Stimulated activated CD8-positive, alpha-beta memory T cell treated with anti-CD3 and anti-CD28 coated beads, Interleukin-7, amount 100 ng/mL, for 4 hours (primary cell): ENCODE measurements at regions not wholly inside any gene's neighbourhood (a gene's known extent, or its start where the extent isn't known, plus 50 kb on each side); places are given as distances from the start of the nearest gene placed in this dataset.
"Not testable (repeated sequence)": the region's sequence is repeated elsewhere in the genome, so short reads cannot be mapped to it uniquely, and the experiment has no call there.

Experiments
- DNase-seq, 2 donors: peaks; one replicate each; pipeline ENCODE4 v3.0.0-alpha.2; 2020; ENCODE audit warnings: low read depth in 2 of 2

DNA sequence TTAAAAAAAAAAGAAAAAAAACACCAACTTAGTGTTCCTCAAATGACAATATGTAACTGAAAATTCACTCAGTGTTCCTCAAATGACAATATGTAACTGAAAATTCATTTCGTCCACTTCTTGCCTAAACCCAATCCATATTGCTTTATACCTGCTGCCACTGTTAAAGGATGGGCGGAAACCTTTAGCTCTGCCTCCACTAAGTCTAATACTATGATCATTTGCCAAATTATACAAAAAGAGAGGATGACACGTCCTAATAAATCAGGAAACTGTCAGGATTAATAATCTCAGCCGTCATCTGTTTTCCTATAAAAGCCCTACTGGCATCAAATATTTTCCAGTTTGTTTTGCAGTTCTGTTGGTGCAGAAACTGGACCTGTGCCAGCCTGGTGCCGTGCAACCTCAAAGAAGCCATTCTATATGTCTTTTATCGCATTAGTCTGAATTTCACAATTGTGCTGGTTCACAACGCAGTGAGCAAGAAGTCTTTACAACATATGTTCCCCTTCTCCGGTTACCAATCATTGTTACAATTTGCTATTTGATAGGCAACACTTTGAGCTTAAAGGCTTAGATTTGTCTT lies 160.4 kb upstream of the KCNH8 start:
- no peak for DNase-seq

DNA sequence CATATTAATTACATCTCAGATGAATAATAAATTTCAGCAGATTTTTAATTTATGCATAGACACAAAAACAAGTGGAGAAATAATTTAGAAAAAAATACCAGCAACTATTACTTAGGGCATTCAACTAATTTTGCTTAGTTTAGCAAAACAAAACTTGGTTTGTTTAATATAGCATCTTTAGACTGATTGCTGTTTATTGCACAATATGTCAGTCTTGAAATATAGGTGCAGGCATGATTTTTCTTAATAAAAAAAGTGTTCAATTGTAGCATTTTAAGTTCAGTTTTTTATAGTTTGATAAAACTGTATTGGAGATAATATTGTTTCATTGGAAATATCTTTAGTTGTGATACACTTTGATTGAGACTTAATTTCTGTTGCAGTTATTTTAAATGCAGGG lies 161.2 kb upstream of the KCNH8 start:
- DNase-seq = no peak

DNA sequence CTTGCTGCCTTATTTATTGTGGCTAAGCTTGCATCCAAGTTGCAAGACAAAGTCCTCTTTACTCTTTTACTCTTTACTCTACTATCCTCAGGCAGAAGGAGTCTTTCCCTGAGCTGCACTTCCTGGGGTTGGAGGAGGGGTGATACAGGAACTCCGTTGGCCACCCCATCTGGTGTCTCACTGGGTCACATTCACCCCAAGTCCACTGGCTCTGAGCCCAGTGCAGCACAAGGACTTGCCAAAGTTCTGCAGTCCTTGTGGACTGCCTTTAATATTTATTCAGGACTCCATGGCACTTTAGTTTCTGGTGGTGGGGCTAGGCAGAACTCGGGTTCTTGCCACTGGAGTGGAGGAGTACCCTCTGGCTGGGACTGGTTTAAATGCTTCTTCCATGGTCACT lies 165.4 kb upstream of the KCNH8 start:
- no peak for DNase-seq

DNA sequence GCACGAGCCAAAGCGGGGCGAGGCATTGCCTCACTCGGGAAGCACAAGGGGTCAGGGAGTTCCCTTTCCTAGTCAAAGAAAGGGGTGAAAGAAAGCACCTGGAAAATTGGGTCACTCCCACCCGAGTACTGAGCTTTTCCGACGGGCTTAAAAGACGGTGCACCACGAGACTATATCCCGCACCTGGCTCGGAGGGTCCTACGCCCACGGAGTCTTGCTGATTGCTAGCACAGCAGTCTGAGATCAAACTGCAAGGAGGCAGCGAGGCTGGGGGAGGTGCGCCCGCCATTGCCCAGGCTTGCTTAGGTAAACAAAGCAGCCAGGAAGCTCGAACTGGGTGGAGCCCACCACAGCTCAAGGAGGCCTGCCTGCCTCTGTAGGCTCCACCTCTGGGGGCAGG lies 172.2 kb upstream of the KCNH8 start:
- not testable (repeated sequence) for DNase-seq

DNA sequence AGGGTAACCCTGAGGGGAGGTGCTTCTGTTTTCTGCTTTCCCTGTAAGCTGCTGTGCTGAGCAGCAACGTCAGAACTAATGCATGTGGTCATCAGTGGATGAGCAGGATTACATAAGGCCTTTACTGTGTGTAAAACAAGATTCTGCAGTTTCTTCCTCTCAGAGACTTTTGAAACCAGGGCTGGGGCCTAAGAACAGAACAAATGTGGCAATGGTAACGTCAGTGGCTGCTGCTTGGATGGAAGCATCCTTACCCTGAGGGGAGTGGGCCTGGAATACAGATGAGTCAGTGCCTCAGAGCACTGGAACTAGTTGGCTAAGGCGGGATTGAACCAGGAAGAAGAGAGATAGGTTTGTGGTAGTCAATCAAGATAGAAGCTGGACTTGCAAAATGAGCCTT lies 180.2 kb upstream of the KCNH8 start:
- no peak for DNase-seq

DNA sequence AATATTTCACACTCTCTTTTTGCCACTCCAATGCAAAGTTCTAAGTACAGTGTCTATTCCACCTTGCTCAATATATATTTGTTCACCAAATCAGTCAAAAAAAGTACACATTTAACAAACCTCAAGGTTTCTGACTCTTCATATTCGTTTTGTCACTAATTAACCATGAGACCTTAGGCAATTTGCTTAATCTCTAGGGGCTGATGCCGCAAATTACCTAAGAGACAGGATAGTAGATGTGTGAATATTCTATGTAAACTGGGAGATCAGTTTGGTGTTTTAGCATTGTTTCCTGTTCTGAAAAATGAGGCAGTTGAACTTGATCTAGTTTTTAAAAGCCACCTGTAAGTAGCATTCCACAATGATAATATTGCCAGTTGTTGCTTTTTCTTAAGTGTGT lies 182.5 kb upstream of the KCNH8 start:
- no peak for DNase-seq

DNA sequence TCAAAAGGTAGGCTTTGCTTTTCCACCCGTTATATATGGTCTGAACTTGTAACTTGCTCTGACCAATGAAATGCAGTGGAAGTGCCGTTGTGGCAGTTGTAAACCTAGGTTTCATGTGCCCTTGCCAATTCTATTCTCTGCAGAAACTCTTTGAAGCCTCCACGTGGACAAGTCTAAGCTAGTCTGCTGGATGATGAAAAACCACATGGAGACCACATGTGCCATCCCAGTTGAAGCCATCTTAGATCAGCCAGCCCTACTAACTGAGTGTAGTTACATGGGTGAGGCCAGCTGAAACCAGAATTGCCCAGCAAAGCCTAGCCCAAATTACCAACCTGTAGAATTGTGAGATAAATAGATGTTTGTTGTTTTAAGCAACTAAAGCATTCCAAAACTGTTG lies 183.7 kb upstream of the KCNH8 start:
- DNase-seq = no peak

DNA sequence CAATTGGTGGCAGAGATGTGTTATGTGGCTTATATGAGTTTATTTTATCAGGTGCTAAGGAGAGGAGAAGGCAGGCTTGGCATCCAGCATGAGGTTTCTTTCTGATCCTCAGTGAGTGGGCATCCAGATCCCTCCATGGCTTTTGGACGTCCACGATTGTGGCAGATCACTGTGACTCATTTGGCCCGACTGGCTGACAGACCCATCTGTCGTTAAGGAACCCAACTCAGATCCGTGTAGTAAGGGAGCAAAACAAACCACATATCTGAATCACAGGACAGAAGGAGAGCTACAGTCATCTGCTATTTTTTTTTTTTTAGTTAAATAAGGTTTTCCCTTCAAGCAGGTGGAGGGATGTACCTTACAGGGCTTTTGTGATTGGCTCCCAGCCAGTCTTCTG lies 197.0 kb upstream of the KCNH8 start:
- no peak for DNase-seq

DNA sequence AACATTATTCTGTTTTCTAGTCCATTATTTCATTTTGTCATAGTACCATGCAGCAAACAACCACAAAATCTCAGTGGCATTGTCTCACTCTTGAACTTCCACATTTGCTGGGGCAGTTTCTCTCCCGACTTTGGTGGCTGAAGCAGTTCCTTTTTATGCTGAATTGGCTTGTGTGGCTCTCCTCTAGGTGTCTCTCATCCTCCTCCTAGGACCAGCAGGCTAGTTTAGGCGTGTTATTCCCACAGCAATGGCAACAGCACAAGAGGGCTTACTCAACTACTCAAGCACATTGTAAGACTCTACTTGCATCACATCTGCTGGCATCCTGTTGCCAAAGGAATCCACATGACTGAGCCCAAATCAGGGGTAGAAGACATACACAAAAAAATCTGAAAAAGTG lies 201.8 kb upstream of the KCNH8 start:
- no peak for DNase-seq

DNA sequence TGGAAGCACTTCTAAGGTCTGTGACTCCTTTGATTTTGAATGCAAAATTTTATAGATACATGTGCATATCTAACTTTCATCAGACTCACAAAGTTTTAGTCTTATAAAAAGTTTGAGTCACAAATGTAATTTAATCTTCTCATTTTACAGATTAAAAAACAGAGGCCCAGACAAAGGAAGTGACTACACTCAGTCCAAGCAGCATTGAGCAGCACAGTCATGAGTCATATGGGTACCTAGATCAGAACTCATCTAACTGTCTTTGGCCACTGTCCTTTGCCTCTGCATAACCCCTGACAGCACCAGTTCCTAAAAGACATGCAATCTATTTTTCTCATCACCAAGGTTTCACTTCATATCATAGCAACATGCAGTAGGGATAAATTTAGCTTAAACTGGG lies 210.7 kb upstream of the KCNH8 start:
- DNase-seq = no peak

DNA sequence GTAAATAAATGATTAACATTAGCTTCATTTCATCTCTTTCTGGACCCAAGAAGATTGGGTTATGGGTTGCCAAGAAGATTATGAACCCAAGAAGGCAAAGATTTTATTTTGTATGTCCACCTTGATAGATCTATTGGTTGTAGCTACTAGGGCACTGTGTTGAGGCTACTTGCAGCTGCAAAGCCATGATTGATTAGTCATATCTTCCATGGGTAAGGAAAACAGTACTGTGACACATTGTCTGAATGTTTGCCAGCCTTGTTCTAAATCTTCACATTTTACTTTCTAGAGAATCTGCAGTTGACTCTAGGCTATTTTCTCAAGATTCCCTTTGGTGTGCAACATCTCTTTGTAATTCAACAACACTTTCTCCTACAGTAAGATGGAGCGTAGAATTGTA lies 229.2 kb upstream of the KCNH8 start:
- DNase-seq = no peak

DNA sequence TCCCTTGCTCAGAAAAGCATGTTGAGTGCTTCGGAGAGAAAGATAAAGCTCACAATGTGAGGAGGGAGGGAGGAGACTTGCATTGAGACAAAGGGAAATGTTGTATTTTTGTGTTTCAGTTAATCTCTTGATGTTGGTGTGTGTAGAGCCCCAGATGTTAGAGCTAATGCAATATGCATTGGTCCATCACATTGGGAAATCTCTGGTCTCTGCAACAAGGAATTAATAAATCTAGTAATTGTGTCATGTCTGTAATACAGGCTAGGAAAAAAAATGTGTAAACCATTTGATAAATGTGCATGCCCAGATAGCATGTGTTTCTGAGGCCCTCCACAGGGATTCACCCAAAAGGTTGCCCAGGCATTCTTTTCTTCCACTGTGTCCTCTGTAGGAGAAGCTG lies 230.4 kb upstream of the KCNH8 start:
- DNase-seq = no peak

DNA sequence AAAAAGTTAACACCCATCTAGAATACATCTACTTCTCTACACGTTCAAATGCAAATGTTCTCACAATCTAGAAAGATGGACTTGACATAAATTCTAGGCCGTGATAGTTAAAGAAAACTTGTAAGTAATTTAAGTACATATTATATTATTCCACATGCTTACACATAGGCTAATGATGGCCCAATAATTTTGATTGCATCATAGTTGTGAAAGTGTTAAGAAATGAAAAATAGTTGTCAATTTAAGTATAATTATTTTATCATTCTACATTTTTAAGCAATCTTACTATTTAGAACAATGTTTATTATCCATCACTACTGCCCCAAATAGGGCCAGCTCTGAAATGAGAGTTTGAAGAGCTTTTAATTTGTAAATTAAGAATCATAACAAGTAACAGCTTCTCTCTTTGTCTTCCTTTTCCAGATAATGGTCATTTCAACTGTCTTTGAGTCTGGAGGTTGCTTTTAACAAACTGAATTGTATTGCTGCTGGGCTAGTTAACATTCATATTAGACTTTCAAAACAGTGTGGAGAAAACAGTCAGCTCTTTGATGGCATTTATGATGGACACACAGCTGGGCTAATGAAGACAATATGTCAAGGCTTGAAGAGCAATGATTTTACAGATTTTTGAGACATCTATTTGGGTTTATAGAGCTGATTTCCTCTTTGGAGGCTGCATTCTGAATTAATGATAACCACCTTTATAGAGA lies 246.1 kb upstream of the KCNH8 start:
- DNase-seq = no peak

DNA sequence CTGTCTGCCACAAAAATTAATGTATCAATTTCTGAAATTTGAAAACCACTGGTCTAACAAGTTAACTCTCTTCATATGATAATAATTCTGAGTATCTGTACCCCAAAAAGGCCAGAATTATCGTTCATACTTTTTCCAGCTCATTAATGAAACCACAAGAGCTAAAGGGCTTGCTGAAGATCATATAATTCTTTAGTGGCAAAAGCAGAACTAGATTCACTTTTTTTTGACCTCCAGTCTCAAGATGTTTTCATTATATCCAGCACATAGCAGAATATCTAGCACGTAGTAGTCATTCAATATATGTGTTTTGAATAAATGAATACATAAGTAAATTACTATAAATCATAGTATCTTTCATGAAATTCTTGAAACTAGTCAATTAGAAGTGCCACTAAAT lies 246.7 kb upstream of the KCNH8 start:
- DNase-seq = no peak

DNA sequence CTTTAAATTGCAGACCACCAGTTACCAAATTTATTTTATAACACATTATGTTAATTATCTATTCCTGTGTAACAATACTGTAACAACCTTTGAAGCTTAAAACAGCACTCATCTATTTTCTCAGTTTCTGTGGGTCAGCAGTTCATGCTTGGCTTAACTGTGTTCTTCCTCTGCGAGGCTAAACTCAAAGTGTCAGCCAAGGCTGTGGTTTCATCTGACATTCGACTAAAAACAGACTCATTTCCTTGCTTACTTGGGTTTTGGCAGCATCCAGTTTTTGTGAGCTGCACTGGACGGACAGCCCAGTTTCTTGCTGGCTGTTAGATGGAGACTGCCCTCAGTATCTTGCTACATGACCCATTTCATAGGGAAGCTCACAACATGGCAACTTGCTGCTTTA lies 247.3 kb upstream of the KCNH8 start:
- DNase-seq = no peak

DNA sequence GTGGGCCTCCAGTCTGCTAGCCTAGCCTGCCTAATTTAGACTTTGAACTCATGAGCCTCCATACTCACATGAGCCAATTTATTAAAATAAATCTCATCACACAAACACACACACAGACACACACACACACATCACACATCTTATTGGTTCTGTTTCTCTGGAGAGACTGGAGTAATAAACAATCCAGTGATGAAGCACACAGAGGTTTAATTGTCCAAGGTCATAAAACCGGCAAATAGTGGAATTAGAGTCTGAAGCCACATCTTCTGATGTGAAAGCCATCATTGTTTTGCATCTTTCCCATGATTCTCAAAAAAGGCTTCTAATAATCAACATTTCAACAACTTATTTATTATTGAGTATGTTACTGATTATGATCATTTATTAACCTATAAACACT lies 249.4 kb upstream of the KCNH8 start:
- DNase-seq = no peak

DNA sequence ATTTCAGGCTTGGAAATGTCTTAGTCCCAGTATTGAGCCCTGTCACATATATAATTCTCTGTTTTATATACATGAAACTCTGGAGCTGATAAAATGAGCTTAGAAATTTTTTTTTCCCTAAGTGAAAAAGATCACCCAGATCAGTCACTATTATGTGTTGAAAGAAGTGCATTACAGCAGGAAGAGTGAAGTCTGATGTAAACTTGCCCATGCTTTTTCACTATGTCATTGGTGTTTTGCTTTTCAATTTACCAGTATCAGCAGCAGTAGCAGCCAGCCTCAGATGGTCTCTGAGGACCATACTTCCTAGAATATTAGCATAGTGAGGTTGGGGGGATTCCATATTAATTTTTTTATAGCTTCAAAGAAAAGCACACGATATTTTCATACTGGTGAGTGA lies 255.6 kb upstream of the KCNH8 start:
- no peak for DNase-seq

DNA sequence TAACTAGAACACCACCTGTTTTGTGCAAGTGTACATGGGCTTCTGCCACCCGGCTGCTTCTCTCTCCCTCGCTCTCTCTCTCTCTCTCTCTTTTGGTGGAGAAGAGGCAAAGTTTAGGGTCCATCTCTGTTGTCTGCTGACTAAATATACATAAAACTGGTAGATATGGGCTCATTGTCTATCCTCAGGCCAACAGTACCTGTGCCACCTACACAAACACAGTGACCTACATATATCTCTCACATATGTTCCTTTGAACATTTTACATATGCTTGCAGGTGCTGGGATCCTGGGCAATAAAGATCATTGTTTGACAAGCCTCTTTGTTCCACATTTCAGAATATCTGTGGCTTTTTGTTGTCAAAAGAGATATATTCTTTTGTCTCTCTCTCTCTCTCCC lies 256.3 kb upstream of the KCNH8 start:
- no peak for DNase-seq

DNA sequence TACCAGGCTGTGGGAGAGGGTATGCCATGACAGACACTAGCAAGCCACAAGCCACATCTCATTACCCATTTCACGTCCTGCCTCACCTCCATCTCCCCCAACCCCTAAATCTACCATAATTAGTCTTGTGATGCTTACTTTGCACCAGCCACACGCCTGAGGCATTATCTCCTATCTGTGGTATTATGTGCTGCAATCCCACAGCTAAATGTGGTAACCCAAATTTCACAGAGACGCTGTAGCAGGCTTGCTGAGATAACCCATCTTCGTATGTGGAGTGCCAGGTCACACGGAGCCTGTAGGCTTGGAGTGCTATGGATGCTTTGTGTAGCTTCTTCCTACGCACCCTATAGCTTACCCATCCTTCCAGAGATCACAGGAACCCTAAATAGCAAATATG lies 256.7 kb upstream of the KCNH8 start:
- DNase-seq = no peak

DNA sequence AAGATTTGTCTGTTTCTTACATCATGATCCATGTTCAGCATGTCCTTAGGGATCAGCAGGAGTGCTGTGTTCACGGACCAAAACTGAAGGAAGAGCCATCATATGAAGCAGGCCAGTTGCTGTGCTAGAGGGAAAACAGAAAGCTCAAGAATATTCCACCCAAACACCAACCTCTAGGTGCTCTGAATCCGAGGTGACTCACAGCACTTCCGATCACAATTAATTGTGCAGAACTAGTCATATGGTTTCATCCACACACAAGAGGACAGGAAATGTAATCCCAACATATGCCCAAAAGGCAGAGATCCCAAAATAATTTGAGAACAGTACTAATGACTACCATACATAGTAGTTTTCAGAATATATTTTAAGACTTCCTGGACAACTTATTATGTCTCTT lies 257.9 kb upstream of the KCNH8 start:
- DNase-seq = no peak

DNA sequence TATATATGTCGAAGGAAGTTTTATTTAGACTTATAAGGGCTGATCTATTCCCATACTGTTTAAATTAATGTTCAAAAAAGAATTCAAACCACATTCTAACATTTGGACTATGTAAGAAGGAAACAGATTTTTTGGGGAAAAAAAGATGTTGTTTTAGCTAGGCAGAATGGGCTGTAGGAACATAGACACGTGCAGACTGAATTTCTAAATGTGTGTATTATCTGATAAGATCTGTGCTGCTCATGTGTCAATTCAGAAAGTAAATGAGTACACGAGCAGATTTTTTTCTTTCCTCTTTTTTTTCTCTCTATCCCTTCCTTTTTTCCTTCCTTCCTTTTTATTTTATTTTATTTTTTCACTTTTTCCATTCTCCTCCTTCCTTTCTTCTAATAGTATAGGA lies 259.5 kb upstream of the KCNH8 start:
- DNase-seq = no peak

DNA sequence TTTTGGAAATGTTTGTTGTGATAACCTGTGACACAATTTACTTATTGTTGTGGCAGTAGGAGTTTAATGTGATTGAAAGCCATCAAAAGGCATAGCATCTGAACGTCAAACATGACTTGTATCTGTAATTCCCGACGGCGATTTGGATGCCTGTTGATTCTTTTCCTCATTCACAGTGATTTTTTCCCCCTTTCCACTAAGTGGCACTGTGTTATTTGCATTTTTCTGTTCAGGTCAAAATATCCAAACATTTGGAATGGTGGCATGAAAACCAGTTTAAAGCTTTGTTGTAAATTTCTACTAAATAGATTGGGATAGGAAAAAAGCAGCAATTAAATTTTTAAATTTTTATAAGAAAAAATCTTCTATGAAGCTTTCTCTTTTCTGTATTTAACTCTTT lies 259.9 kb upstream of the KCNH8 start:
- no peak for DNase-seq

DNA sequence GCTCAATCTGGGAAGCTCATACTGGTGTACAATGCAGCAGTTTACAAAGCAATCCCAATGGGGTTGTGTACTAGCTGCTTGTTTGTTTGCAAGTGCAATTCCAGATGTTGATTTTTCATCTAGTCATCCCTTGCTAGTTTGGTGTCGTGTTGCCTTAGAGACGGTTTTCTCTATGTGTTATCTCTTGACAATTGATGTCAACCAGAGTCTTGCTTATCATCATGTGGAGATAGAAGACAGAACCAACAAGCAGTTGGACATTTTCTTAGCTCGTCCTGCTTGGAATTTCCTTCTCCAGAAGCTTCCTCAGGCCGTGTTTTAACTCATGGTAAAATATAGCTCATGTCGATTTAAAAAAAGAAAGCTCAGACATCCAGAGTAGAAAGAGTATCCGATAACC lies 262.0 kb upstream of the KCNH8 start:
- no peak for DNase-seq

DNA sequence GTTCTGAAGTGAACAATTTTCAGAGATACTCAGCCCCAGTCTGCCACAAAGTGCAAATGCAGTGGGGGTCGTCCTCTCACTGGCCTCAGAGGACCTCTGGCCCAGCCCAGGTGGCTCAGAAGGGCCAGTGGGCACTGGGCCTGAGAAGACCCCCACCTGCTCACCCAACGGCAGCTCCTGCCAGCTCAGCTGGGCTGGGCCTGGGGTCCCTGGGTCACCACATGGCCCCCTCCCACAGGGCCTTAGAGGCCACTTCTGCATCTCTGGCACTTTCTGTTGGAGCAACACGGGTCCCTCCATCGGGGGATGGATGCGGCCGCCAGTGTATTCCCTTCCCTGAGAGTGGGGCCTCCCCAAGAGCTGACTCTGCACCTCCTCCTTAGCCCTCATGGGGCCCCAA lies 262.7 kb upstream of the KCNH8 start:
- DNase-seq = no peak
